IPS-20b (cell line): ENCODE measurements at regions not wholly inside any gene's neighbourhood (a gene's known extent, or its start where the extent isn't known, plus 50 kb on each side); places are given as distances from the start of the nearest gene placed in this dataset.

Experiments used
- H3K27ac ChIP-seq: one replicate; pipeline ENCODE4 v1.5.1; 2013; ENCODE audit warnings: low read length
- H3K27me3 ChIP-seq: 2 replicates; pipeline ENCODE4 v1.6.1; 2013; ENCODE audit warnings: mild to moderate bottlenecking, low read length, inconsistent platforms; ENCODE audit not compliant: insufficient read depth
- H3K36me3 ChIP-seq: 2 replicates; pipeline ENCODE4 v1.6.1; 2013; ENCODE audit warnings: low read depth, mild to moderate bottlenecking, inconsistent platforms, low read length, moderate library complexity; ENCODE audit not compliant: insufficient read depth
- H3K4me1 ChIP-seq: 2 replicates; pipeline ENCODE4 v1.6.1; 2013; ENCODE audit warnings: mild to moderate bottlenecking, control low read depth, inconsistent platforms, low read length, moderate library complexity; ENCODE audit not compliant: insufficient read depth
- H3K4me3 ChIP-seq: 2 replicates; pipeline ENCODE4 v1.5.1; 2013; ENCODE audit warnings: mild to moderate bottlenecking, low read length, inconsistent platforms
- H3K9ac ChIP-seq: 2 replicates; pipeline ENCODE4 v1.6.1; 2013; ENCODE audit warnings: low read depth, mild to moderate bottlenecking, inconsistent platforms, low read length, moderate library complexity
- H3K9me3 ChIP-seq: 2 replicates; pipeline ENCODE4 v1.6.1; 2013; ENCODE audit warnings: mild to moderate bottlenecking, low read depth, low read length, inconsistent platforms; ENCODE audit not compliant: insufficient read depth

DNA sequence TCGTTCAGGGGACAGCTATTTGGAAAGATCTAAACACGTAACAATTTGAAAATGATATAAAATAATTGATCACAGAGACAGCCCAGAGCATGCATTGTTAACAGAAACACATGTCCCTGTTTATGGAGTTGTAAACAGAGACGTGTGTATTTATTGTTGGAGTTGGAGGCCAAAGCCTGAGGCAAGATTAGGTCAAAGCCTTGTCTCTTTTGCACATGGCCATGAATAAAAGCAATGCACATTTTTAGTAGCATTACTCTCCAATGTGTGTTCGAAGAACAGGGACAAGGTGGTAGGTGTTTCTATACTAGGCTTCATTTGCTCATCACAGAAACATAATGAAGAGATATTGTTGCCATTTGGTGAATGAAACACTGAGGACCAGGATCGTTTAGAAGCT is 841.5 kb upstream of the FANCL start:
- Histone ChIP-seq H3K9me3 (no peaks in the 10 kb centered on the region), H3K36me3 (no peaks in the 10 kb centered on the region), H3K27ac (no peak overlapping the region), H3K9ac (no peak overlapping the region), H3K4me1 (peaks cover 3% of the 10 kb centered on the region; the same call in 1 of the 2 replicates), H3K27me3 (no peaks in the 10 kb centered on the region), H3K4me3 (no peak overlapping the region)

DNA sequence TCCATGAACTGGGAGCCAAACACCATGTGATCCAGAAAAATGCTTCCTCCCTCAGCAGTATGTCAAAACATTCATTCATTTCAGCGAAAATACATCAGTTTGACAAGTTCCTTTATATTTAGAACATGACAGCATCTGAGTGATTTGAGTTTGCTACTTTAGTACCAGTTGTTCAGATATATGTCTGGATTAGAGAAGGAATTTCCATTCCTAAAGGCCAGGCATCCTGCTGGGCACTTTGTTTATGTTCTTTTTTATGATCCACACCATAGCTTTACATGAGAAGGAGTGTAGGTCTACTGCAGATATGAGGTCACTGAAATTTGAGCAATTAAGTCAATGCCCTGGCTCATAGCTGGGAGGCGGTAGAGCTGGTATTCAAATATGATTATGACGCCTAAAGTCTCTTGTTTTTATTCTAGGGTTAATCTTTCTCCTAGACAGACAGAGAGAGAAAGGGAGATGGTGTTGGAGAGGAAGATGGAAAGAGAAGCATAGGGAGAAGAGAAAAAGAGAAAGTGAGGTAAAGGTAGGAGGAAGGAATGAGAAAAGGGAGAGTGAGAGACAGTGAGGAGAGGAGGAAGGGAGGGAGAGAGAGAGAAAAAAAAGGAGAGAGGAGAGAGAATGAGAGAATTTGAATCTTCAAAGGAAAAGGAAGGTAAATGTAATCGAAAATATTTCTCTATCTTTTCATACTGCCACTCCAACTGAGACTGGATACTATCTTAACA is 839.5 kb upstream of the FANCL start:
- Histone ChIP-seq H3K36me3 (no peaks in the 10 kb centered on the region), H3K27ac (no peak overlapping the region)

DNA sequence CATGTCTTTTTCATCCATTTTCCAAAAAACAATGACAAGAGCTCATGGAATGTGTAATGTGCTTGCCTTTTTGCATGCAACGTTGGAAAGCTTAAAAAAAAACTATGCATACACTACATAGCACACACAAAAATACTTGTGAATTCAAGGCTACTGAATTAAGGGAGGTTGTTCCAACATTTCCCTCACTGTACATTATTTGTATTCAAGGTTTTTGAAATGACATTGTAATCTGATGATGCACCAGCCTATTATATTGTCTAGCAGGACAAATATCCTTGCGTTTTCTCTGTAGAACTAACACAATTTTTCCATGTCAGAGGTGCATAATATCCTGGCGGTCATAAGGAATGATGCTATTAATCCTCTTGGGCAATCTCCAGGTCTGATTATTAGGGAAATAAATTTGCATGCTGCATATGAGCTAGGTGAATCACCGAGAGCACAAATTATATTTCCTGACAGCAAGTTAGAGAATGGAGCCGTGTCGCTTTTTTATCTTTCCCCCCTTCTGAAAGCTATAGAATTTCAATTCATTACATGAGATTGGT is 836.9 kb upstream of the FANCL start:
- H3K27ac ChIP-seq: no peak overlapping the region
- H3K36me3 ChIP-seq: no peaks in the 10 kb centered on the region
- H3K9me3 ChIP-seq: no peaks in the 10 kb centered on the region
- no peaks in the 10 kb centered on the region for H3K27me3 ChIP-seq
- peaks cover 16% of the 10 kb centered on the region for H3K4me1 ChIP-seq
- no peak overlapping the region for H3K4me3 ChIP-seq
- H3K9ac ChIP-seq: no peak overlapping the region

More for the DNA sequence above, 839.5 kb upstream of the FANCL start:
- no peak overlapping the region for H3K9ac ChIP-seq
- no peaks in the 10 kb centered on the region for H3K27me3 ChIP-seq
- no peaks in the 10 kb centered on the region for H3K9me3 ChIP-seq
- H3K4me3 ChIP-seq: no peak overlapping the region
- peaks cover 16% of the 10 kb centered on the region for H3K4me1 ChIP-seq

DNA sequence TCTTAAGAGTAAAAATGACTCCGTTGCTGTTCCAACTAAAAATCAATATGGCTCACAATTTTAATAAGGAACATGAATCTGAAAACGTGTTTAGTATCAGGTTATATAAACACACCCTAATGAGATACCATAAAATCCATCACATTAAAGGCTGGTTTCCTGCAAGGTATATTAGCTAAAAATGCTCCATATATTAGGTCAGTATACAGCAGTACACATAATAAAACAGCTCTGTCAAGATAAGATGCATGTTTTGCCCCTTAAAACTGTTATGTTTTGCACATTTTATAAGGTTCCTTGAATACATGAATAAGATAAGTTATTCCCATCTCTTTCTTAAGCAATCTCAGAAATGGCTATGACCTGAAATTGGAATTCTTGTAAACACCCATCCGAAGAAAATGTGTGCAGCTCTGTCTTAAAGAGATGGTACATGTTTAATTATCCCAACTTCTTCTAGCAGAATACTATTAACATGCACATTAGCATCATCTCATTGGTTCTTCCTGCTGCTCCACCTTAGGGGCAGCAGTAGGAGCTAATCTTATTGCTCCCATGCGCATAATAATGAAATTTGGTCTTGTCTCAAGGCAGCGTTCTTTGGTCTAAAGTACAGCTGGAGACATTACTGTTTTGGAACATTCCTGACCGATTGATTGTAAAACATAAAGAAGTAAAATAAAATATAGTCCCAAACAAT is 836.1 kb upstream of the FANCL start:
- Histone ChIP-seq H3K4me1 (peaks cover 16% of the 10 kb centered on the region), H3K27me3 (no peaks in the 10 kb centered on the region), H3K9me3 (no peaks in the 10 kb centered on the region), H3K36me3 (no peaks in the 10 kb centered on the region), H3K27ac (no peak overlapping the region), H3K9ac (no peak overlapping the region), H3K4me3 (no peak overlapping the region)

DNA sequence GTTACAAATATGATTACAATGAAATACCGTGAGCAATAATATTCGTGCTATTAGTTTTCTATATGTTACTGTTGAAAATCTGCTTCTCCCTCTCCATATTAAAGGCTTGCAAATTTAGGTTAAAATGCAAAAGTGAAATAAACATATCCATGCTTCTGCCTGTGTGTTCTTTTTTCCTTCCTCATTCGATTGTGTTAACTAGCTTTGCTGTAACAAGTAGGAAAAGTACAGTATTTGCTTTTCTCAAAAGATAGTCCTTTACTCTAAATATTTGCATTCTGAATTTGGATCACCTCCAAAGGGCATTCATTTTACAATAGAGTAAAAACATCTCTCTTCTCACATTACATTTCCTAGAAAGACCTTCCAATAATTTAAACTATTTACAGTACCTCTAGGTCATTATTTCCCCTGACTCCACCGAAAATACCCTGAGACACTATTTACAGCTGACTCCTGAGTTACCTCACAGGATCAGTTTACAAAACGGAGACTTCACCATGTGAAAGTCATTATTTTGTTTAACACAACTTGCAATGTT is 835.0 kb upstream of the FANCL start:
- H3K4me3 ChIP-seq: no peak overlapping the region

DNA sequence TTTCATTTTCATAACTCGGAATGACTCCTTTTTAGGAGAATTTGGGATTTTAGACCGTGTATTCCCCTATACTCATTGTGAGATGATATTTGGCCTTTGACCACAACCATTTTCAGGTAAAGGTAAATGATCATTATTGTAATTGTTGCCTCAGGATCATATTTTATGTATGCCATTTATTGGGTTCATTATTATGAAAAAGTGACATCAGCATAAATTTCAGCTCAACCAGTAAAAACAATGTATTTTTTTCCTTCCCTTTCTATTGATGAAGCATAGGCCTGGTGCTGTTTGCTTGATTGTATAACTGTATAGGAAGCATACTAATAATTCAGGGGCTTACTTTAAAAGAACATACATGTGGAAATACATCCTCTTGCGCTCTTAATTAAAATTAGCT is 832.9 kb upstream of the FANCL start:
- no peaks in the 10 kb centered on the region for H3K9me3 ChIP-seq
- H3K27ac ChIP-seq: no peak overlapping the region
- H3K9ac ChIP-seq: no peak overlapping the region
- H3K4me1 ChIP-seq: peaks cover 16% of the 10 kb centered on the region
- no peaks in the 10 kb centered on the region for H3K27me3 ChIP-seq
- H3K4me3 ChIP-seq: no peak overlapping the region
- H3K36me3 ChIP-seq: no peaks in the 10 kb centered on the region

More for the DNA sequence above, 835.0 kb upstream of the FANCL start:
- H3K36me3 ChIP-seq: no peaks in the 10 kb centered on the region
- H3K9ac ChIP-seq: no peak overlapping the region
- no peaks in the 10 kb centered on the region for H3K27me3 ChIP-seq
- no peak overlapping the region for H3K27ac ChIP-seq
- no peaks in the 10 kb centered on the region for H3K9me3 ChIP-seq
- peaks cover 16% of the 10 kb centered on the region for H3K4me1 ChIP-seq

DNA sequence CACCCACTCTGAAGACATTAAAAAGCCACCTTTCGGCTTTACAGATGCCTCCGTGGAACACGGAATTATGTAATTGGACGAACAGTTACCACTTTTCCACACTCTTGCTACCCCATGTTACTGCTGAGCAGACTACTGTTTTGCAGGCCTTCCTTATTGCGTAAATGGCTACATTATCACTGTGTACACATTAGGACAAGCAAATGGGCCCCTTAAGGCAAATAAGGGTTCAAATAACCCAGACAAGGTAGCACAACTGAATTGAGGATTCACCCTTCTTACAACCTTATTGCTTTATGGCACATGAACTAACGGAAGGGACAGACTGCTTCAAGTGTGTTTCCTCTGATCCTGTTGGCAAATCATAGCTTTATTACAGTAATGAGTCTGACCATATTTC is 832.2 kb upstream of the FANCL start:
- Histone ChIP-seq H3K9me3 (no peaks in the 10 kb centered on the region), H3K4me1 (peaks cover 16% of the 10 kb centered on the region), H3K36me3 (no peaks in the 10 kb centered on the region), H3K4me3 (no peak overlapping the region), H3K9ac (no peak overlapping the region), H3K27me3 (no peaks in the 10 kb centered on the region), H3K27ac (no peak overlapping the region)

DNA sequence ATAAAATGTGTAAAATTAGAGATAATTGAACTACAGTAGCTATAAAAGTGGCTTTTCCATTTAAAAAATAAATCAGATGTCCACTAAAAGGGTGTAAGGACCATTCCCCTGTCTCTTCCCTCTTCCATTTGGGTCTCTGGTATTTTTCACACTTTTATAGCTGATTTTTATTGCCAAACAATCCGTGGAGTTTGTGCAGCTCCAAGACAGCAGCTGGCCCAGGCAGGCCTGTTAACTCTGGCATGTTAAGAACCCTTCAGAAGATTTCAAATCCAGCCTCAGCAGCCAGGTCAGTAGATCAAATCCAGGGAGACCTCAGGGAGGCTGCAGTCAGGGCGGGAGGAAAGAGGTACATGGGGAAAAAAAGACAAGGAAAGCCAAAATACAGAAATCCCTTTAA is 827.1 kb upstream of the FANCL start:
- H3K36me3 ChIP-seq: no peaks in the 10 kb centered on the region
- H3K4me3 ChIP-seq: no peak overlapping the region
- no peaks in the 10 kb centered on the region for H3K4me1 ChIP-seq
- H3K27ac ChIP-seq: no peak overlapping the region
- H3K9me3 ChIP-seq: no peaks in the 10 kb centered on the region
- no peaks in the 10 kb centered on the region for H3K27me3 ChIP-seq
- no peak overlapping the region for H3K9ac ChIP-seq

DNA sequence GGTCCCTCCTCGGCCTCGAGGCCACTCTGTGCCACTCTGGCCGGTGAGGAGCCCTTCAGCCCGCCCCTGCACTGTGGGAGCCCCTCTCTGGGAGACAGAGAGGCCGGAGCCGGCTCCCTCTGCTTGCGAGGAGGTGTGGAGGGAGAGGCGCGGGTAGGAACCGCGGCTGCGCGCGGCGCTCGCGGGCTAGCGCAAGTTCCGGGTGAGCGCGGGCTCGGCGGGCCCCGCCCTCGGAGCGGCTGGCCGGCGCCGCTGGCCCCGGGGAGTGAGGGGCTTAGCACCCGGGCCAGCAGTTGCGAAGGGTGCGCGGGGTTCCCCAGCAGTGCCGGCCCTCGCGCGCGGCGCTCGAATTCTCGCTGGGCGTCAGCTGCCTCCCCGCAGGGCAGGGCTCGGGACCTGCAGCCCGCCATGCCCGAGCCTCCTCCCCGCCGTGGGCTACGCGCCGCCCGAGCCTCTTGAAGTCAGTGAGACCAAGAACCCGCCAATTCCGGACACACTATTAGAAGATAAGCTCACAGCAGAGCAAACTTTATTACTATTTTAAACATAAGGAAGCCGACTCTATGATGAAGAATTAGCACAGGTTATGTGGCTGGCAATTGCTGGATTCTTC is 825.8 kb upstream of the FANCL start:
- Histone ChIP-seq H3K27ac (no peak overlapping the region), H3K9ac (no peak overlapping the region), H3K4me3 (no peak overlapping the region), H3K4me1 (no peaks in the 10 kb centered on the region), H3K36me3 (no peaks in the 10 kb centered on the region), H3K9me3 (no peaks in the 10 kb centered on the region), H3K27me3 (no peaks in the 10 kb centered on the region)

DNA sequence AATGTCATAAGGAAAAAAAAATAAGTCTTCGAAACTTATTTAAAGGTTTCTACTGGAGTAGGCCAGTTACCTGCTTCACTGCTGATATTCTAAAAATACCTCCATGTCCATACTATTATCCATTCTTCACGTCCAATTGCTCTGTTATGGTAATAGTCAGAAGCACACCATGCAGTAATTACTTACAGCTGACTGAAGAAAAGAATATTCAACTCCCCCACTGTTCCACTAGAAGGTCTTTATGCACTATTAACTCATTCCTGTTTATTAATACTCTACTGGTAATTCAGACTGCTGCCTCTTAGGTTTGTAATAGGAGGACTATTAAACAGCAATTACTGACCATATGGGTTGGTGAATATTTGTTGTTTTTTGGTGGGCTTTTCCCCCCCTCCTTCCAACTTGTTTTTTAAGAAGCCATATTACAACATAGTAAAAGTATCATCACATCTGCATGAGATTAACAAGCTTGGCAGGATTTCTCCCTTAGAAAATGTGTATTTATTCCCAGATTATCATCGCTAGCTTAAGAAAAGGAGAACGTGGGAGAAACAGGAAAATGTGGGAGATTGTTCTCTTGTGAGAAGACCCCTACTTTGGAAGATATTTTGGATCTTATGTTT is 806.4 kb upstream of the FANCL start:
- Histone ChIP-seq H3K4me1 (no peaks in the 10 kb centered on the region), H3K27me3 (no peaks in the 10 kb centered on the region), H3K4me3 (no peak overlapping the region), H3K36me3 (no peaks in the 10 kb centered on the region), H3K9me3 (no peaks in the 10 kb centered on the region), H3K27ac (no peak overlapping the region), H3K9ac (no peak overlapping the region)
